ENCODE measurements at regions not wholly inside any gene's neighbourhood (a gene's known extent, or its start where the extent isn't known, plus 50 kb on each side); places are given as distances from the start of the nearest gene placed in this dataset.
"Not testable (repeated sequence)": the region's sequence is repeated elsewhere in the genome, so short reads cannot be mapped to it uniquely, and the experiment has no call there.

- no TSS peak for BruUV-seq (replicated peaks)
- no peak for TF ChIP-seq CTCF (conservative IDR thresholded peaks at IDR 0.05; ENCODE audit: low read depth, low read length)
- TF ChIP-seq EZH2 (IDR thresholded peaks at IDR 0.05; ENCODE audit: borderline replicate concordance, low read depth, low read length, poor library complexity, severe bottlenecking), result no peak
- intact Hi-C loops (cut with micrococcal nuclease; ENCODE audit: unreplicated experiment), result loop anchor here (10.0 kb wide), 2 partner anchors 59 to 109 kb away; no protein-coding TSS in a partner anchor
- no peaks in the 10 kb centered on the region for H3K4me1 ChIP-seq (ENCODE audit: insufficient read depth, low read length, poor library complexity, severe bottlenecking)
- peaks cover 9% of the 10 kb centered on the region for H3K9me3 ChIP-seq (ENCODE audit: low read depth, low read length, poor library complexity, severe bottlenecking)
- ChIA-PET POLR2A (ENCODE audit: low non-redundant PET) (no interaction called here), CTCF (no interaction called here)
- H3K4me3 ChIP-seq (ENCODE audit: low read depth, low read length, poor library complexity, severe bottlenecking), result no peak overlapping the region
- no peaks in the 10 kb centered on the region for H3K27me3 ChIP-seq (replicated peaks; ENCODE audit: insufficient read depth, low read depth, low read length, poor library complexity)
- DNase-seq (ENCODE audit: low spot score), result no peak
- H3K27ac ChIP-seq (ENCODE audit: low read depth, low read length, poor library complexity, severe bottlenecking), result no peak overlapping the region
- H3K36me3 ChIP-seq (ENCODE audit: insufficient read depth, low read length, poor library complexity, severe bottlenecking), result no peaks in the 10 kb centered on the region
Observed at GRCh38 chr12:38175538-38175937, 141.0 kb upstream of the ALG10B start.

DNA sequence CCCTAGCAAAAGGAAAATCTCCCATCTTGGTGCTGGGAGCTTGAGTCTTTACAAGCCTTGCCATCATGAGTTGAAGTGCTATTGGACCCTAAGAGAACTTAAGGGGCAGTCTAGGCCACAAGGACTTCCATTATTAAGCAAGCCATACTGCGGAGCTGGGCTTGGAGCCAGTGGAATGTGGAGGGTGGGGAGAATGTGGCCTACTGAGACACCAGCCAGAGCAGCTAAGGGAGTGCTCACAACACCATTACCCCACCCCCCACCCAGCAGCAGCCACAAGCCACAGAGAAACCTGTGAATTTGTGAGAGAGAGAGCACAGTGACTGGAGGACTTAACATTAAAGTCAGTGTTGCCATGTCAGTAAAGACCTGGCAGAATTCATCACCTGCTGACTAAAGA lies 133.0 kb upstream of the ALG10B start:
- intact Hi-C loops (cut with micrococcal nuclease; ENCODE audit: unreplicated experiment); H3K27ac ChIP-seq (ENCODE audit: low read depth, low read length, poor library complexity, severe bottlenecking); BruUV-seq (replicated peaks); H3K4me1 ChIP-seq (ENCODE audit: insufficient read depth, low read length, poor library complexity, severe bottlenecking); POLR2A ChIA-PET (ENCODE audit: low non-redundant PET); H3K9me3 ChIP-seq (ENCODE audit: low read depth, low read length, poor library complexity, severe bottlenecking); H3K27me3 ChIP-seq (replicated peaks; ENCODE audit: insufficient read depth, low read depth, low read length, poor library complexity); CTCF ChIA-PET; DNase-seq (ENCODE audit: low spot score); H3K4me3 ChIP-seq (ENCODE audit: low read depth, low read length, poor library complexity, severe bottlenecking); H3K36me3 ChIP-seq (ENCODE audit: insufficient read depth, low read length, poor library complexity, severe bottlenecking): not testable (repeated sequence)

DNA sequence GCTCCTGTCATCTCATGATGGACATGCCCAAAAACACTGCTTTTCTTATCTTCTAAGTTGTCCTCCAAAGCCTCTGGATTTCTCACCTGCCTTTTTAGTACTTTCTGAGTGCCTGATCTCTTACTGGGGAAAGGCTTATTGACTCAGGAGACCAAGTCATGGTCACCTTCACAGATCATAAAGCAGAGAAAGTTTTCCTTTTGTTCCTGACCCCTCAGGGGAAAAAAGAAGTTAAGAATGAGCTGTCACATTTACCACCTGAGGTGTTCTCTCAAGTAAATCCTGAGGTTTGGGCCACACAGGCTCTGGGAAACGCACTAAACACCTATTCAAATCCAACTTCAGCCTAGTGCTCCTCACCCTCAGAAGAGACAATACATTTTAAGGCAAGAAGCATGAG lies 119.3 kb upstream of the ALG10B start:
- intact Hi-C loops (cut with micrococcal nuclease; ENCODE audit: unreplicated experiment); DNase-seq (ENCODE audit: low spot score); POLR2A ChIA-PET (ENCODE audit: low non-redundant PET); CTCF ChIA-PET; H3K36me3 ChIP-seq (ENCODE audit: insufficient read depth, low read length, poor library complexity, severe bottlenecking); H3K4me3 ChIP-seq (ENCODE audit: low read depth, low read length, poor library complexity, severe bottlenecking); H3K4me1 ChIP-seq (ENCODE audit: insufficient read depth, low read length, poor library complexity, severe bottlenecking); H3K27me3 ChIP-seq (replicated peaks; ENCODE audit: insufficient read depth, low read depth, low read length, poor library complexity); H3K9me3 ChIP-seq (ENCODE audit: low read depth, low read length, poor library complexity, severe bottlenecking); BruUV-seq (replicated peaks); H3K27ac ChIP-seq (ENCODE audit: low read depth, low read length, poor library complexity, severe bottlenecking): not testable (repeated sequence)

DNA sequence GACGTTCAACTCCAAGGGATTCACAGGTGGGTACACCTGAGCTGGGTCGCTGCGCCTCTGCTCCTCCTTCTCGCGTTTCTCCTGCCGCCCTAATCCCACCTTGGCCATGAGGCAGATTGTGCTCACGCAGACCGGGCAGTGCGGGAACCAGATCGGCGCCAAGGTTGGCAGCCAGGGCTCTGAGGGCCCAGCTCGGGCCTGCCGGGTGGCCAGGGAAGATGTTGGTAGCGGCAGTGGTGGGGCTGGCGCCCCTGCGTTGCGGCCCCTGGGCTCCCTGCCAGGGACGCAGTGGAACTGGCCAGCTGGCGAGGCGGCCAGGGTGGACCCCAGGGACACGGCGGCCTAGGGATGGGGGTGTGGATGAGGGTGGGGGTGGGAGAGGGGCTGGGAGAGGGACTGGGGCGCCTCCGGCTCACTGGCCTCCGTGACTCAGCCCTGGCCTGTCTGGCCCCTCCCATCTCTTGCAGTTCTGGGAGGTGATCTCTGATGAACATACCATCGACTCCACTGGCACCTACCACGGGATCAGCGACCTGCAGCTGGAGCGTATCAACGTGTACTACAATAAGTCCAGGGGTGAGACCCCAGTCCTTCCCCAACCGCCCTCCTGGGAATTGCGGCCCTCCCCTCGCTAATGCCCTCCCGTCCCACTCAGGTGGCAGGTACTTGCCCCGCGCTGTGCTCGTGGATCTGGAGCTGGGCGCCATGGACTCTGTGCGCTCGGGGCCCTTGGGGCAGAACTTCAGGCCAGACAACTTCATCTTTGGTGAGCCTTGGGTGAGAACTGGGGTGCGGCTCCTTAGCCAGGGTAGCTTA lies 114.9 kb upstream of the ALG10B start:
- Histone ChIP-seq H3K9me3 (ENCODE audit: low read depth, low read length, poor library complexity, severe bottlenecking) (peaks cover 3% of the 10 kb centered on the region), H3K27me3 (replicated peaks; ENCODE audit: insufficient read depth, low read depth, low read length, poor library complexity) (no peaks in the 10 kb centered on the region), H3K4me3 (ENCODE audit: low read depth, low read length, poor library complexity, severe bottlenecking) (no peak overlapping the region), H3K27ac (ENCODE audit: low read depth, low read length, poor library complexity, severe bottlenecking) (no peak overlapping the region), H3K36me3 (ENCODE audit: insufficient read depth, low read length, poor library complexity, severe bottlenecking) (no peaks in the 10 kb centered on the region), H3K4me1 (ENCODE audit: insufficient read depth, low read length, poor library complexity, severe bottlenecking) (no peaks in the 10 kb centered on the region)
- CTCF ChIA-PET, result no interaction called here
- BruUV-seq (replicated peaks), result no TSS peak
- DNase-seq (ENCODE audit: low spot score), result no peak
- intact Hi-C loops (cut with micrococcal nuclease; ENCODE audit: unreplicated experiment), result no loop called here
- TF ChIP-seq CTCF (conservative IDR thresholded peaks at IDR 0.05; ENCODE audit: low read depth, low read length), result no peak
- TF ChIP-seq EZH2 (IDR thresholded peaks at IDR 0.05; ENCODE audit: borderline replicate concordance, low read depth, low read length, poor library complexity, severe bottlenecking), result no peak
- POLR2A ChIA-PET (ENCODE audit: low non-redundant PET), result no interaction called here

Data from A673 (cell line).